H1 (cell line): ENCODE measurements at regions not wholly inside any gene's neighbourhood (a gene's known extent, or its start where the extent isn't known, plus 50 kb on each side); places are given as distances from the start of the nearest gene placed in this dataset.

Experiments used
- CTCF ChIA-PET: fragments of 300-600 bp; sonication (Branson Sonifier 250); formaldehyde crosslinking; loops from one replicate; lab custom pipeline; 2021; ENCODE audit not compliant: partially characterized antibody; lab: Charles Lee
- POLR2A ChIA-PET: fragments of 300-600 bp; sonication (Branson Sonifier 250); formaldehyde crosslinking; loops from one replicate; lab custom pipeline; 2021; ENCODE audit warnings: inconsistent platforms; ENCODE audit not compliant: partially characterized antibody; lab: Charles Lee
- DNase-seq, 2 experiments: peaks; one replicate each; pipeline versions ENCODE4 v3.0.0 to v3.0.0-alpha.2; 2010 to 2022; ENCODE audit warnings: low spot score in 2 of 2, low read depth in 1 of 2, mixed read lengths in 1 of 2
- FAIRE-seq: peaks from 2 replicates; lab custom pipeline; 2011; peaks lifted over from hg19 to GRCh38; lab: Jason Lieb, UNC
- H2AFZ ChIP-seq: 2 replicates; pipeline ENCODE4 v1.8.1; 2012; ENCODE audit warnings: low read length, inconsistent platforms
- H2AK5ac ChIP-seq: 2 replicates; pipeline ENCODE4 v1.6.1; 2013; ENCODE audit warnings: low read depth, low read length
- H2BK120ac ChIP-seq: replicated peaks from 2 replicates; pipeline ENCODE3; 2013; ENCODE audit warnings: low read depth, low read length, inconsistent platforms
- H2BK12ac ChIP-seq: 2 replicates; pipeline ENCODE4 v1.6.1; 2013; ENCODE audit warnings: low read depth, low read length
- H2BK15ac ChIP-seq: 2 replicates; pipeline ENCODE4 v1.6.1; 2013; ENCODE audit warnings: low read length
- H2BK20ac ChIP-seq: 2 replicates; pipeline ENCODE4 v1.6.1; 2013; ENCODE audit warnings: low read length
- H2BK5ac ChIP-seq: 2 replicates; pipeline ENCODE4 v1.6.1; 2013; ENCODE audit warnings: low read depth, low read length
- H3K14ac ChIP-seq: 2 replicates; pipeline ENCODE4 v1.6.1; 2013; ENCODE audit warnings: inconsistent platforms; ENCODE audit not compliant: insufficient read length
- H3K18ac ChIP-seq: 2 replicates; pipeline ENCODE4 v1.6.1; 2013; ENCODE audit warnings: low read length; ENCODE audit errors: extremely low read depth
- H3K23ac ChIP-seq: 2 replicates; pipeline ENCODE4 v1.6.1; 2013; ENCODE audit warnings: inconsistent platforms; ENCODE audit not compliant: insufficient read length
- H3K23me2 ChIP-seq: 2 replicates; pipeline ENCODE4 v1.6.1; 2013; ENCODE audit warnings: low read depth, low read length
- H3K27ac ChIP-seq: 2 replicates; pipeline ENCODE4 v1.6.1; 2011; ENCODE audit warnings: low read depth, low read length, inconsistent platforms
- H3K27me3 ChIP-seq, 4 experiments: replicated peaks in 1 of 4; 1 replicate in 1 of 4; 2 replicates in 3 of 4; pipeline versions ENCODE4 v1.6.1 to v1.8.1; 2011 to 2013; ENCODE audit warnings: low read length in 3 of 4, mild to moderate bottlenecking in 3 of 4, inconsistent platforms in 2 of 4, mixed read lengths in 2 of 4, moderate library complexity in 1 of 4; ENCODE audit not compliant: control insufficient read depth in 3 of 4, insufficient read depth in 3 of 4; ENCODE audit errors: extremely low read depth in 1 of 4
- H3K36me3 ChIP-seq, 4 experiments: 2 replicates each; pipeline versions ENCODE4 v1.6.1 to v1.8.1; 2011 to 2013; ENCODE audit warnings: mild to moderate bottlenecking in 4 of 4, low read length in 3 of 4, moderate library complexity in 2 of 4, control low read depth in 1 of 4, inconsistent platforms in 1 of 4; ENCODE audit not compliant: insufficient read depth in 4 of 4, control insufficient read depth in 2 of 4
- H3K4ac ChIP-seq: replicated peaks from 2 replicates; pipeline ENCODE3; 2013; ENCODE audit warnings: low read length, low read depth, mixed read lengths, inconsistent platforms; ENCODE audit not compliant: insufficient read length
- H3K4me1 ChIP-seq, 4 experiments: replicated peaks in 1 of 4; 1 replicate in 1 of 4; 2 replicates in 3 of 4; pipeline versions ENCODE4 v1.6.1 to v1.8.1; 2011 to 2013; ENCODE audit warnings: low read length in 3 of 4, inconsistent platforms in 2 of 4, mixed read lengths in 1 of 4; ENCODE audit not compliant: insufficient read depth in 4 of 4, control insufficient read depth in 3 of 4
- H3K4me2 ChIP-seq, 2 experiments: 2 replicates each; pipeline versions ENCODE4 v1.6.1 to v1.8.1; 2011 to 2013; ENCODE audit warnings: low read depth in 2 of 2, low read length in 2 of 2, control low read depth in 1 of 2, inconsistent platforms in 1 of 2, mild to moderate bottlenecking in 1 of 2; ENCODE audit not compliant: insufficient read depth in 1 of 2
- H3K4me3 ChIP-seq, 4 experiments: fragments of 200-600, 300-600 bp in 1 of 4; sonication (generic), shearing (Covaris generic), sonication (Bioruptor Twin) in 1 of 4; 2 replicates each; pipeline versions ENCODE4 v1.5.1 to v1.8.1; 2011 to 2016; ENCODE audit warnings: low read length in 4 of 4, low read depth in 3 of 4, control low read depth in 2 of 4, inconsistent platforms in 2 of 4, mild to moderate bottlenecking in 2 of 4, mixed read lengths in 1 of 4, moderate library complexity in 1 of 4; ENCODE audit not compliant: insufficient read depth in 2 of 4; ENCODE audit errors: extremely low read depth in 1 of 4
- H3K56ac ChIP-seq: replicated peaks from 2 replicates; pipeline ENCODE3; 2013; ENCODE audit warnings: low read depth, mild to moderate bottlenecking, mixed read lengths, low read length, inconsistent platforms; ENCODE audit not compliant: insufficient read length
- H3K79me1 ChIP-seq: 2 replicates; pipeline ENCODE4 v1.6.1; 2013; ENCODE audit warnings: low read depth, low read length, control low read depth
- H3K79me2 ChIP-seq, 2 experiments: 2 replicates each; pipeline versions ENCODE4 v1.6.1 to v1.8.1; 2012 to 2013; ENCODE audit warnings: low read length in 2 of 2, mild to moderate bottlenecking in 2 of 2, inconsistent platforms in 1 of 2; ENCODE audit not compliant: insufficient read depth in 2 of 2, control insufficient read depth in 1 of 2
- H3K9ac ChIP-seq, 4 experiments: replicated peaks in 1 of 4; 1 replicate in 1 of 4; 2 replicates in 3 of 4; pipeline versions ENCODE4 v1.6.1 to v1.8.1; 2011 to 2013; ENCODE audit warnings: low read depth in 3 of 4, low read length in 3 of 4, control low read depth in 2 of 4, mild to moderate bottlenecking in 2 of 4, moderate library complexity in 2 of 4, inconsistent platforms in 1 of 4; ENCODE audit errors: extremely low read depth in 1 of 4
- H3K9me3 ChIP-seq, 2 experiments: 2 replicates each; pipeline versions ENCODE4 v1.6.1 to v1.8.1; 2012 to 2013; ENCODE audit warnings: mild to moderate bottlenecking in 2 of 2, moderate library complexity in 2 of 2, control low read depth in 1 of 2, inconsistent platforms in 1 of 2, low read depth in 1 of 2, low read length in 1 of 2, mixed read lengths in 1 of 2; ENCODE audit not compliant: insufficient read depth in 2 of 2
- H4K20me1 ChIP-seq, 2 experiments: replicated peaks in 1 of 2; 2 replicates each; pipeline versions ENCODE3 to v1.8.1; 2011 to 2013; ENCODE audit warnings: inconsistent platforms in 2 of 2, low read length in 2 of 2, mild to moderate bottlenecking in 1 of 2; ENCODE audit not compliant: insufficient read depth in 2 of 2, control insufficient read depth in 1 of 2
- H4K5ac ChIP-seq: 2 replicates; pipeline ENCODE4 v1.6.1; 2013; ENCODE audit warnings: low read length, low read depth, mixed read lengths, inconsistent platforms; ENCODE audit not compliant: insufficient read length
- H4K8ac ChIP-seq: 2 replicates; pipeline ENCODE4 v1.8.0; 2013; ENCODE audit warnings: mild to moderate bottlenecking, moderate library complexity, low read length, inconsistent platforms; ENCODE audit not compliant: insufficient read depth; ENCODE audit errors: extremely low read depth
- H4K91ac ChIP-seq: replicated peaks from 2 replicates; pipeline ENCODE3; 2013; ENCODE audit warnings: low read length, mixed read lengths, inconsistent platforms; ENCODE audit not compliant: insufficient read length
- CHD7 ChIP-seq: fragments of 300-600 bp; sonication (generic); IDR thresholded peaks from 2 replicates; pipeline ENCODE4 v1.7.1; 2012; ENCODE audit warnings: low read length, moderate library complexity, mild to moderate bottlenecking, inconsistent platforms; ENCODE audit not compliant: insufficient replicate concordance
- WGBS, 2 experiments: shearing (Covaris generic) in 1 of 2; methylation state at CpG; one replicate each; pipeline versions ENCODE4 v1.1.6 to v1.1.7; 2013 to 2015; ENCODE audit warnings: low lambda C conversion rate in 2 of 2, mixed read lengths in 2 of 2, inconsistent platforms in 1 of 2, low coverage in 1 of 2, missing lambda C conversion rate in 1 of 2; ENCODE audit not compliant: insufficient replicate concordance in 2 of 2, insufficient coverage in 1 of 2, insufficient read length in 1 of 2; ENCODE audit errors: extremely low coverage in 1 of 2, missing lambda C conversion rate in 1 of 2; 5-methylcytosine and 5-hydroxymethylcytosine counted together

GRCh38 chr3:164479978-164480377 is 598.3 kb downstream of the SI start:
- Histone ChIP-seq H3K36me3 (no peaks in the 10 kb centered on the region), H3K4ac (no peak overlapping the region), H2BK12ac (no peak overlapping the region), H2AK5ac (no peak overlapping the region), H3K23me2 (no peaks in the 10 kb centered on the region), H3K23ac (no peak overlapping the region), H4K8ac (no peak overlapping the region), H4K5ac (no peak overlapping the region), H3K79me2 (no peaks in the 10 kb centered on the region), H4K91ac (no peak overlapping the region), H3K9ac (no peak overlapping the region), H3K79me1 (no peaks in the 10 kb centered on the region), H3K56ac (no peak overlapping the region), H3K4me2 (no peak overlapping the region), H3K4me3 (no peak overlapping the region), H3K4me1 (no peaks in the 10 kb centered on the region), H2BK15ac (no peak overlapping the region), H2BK120ac (no peak overlapping the region), H3K14ac (no peak overlapping the region), H3K27me3 (no peaks in the 10 kb centered on the region), H3K9me3 (no peaks in the 10 kb centered on the region), H2AFZ (no peak overlapping the region), H2BK20ac (no peak overlapping the region), H2BK5ac (no peak overlapping the region), H4K20me1 (peaks cover 0 to 2% of the 10 kb centered on the region in 2 experiments), H3K18ac (no peak overlapping the region), H3K27ac (no peak overlapping the region)
- DNase-seq (no peak), FAIRE-seq (no peak)
- WGBS, 2 experiments = 96% methylated on average over 1 of the region's 1 CpG; no CpG with 5 or more reads in 1 of the 2 experiments
- ChIA-PET POLR2A (no interaction called here), CTCF (interaction anchor here (0.7 kb wide), 1 partner anchor 11 kb away, joined by 3 read pairs; no protein-coding TSS in a partner anchor)
- TF ChIP-seq CHD7 = no peak
